ENCODE measurements at regions not wholly inside any gene's neighbourhood (a gene's known extent, or its start where the extent isn't known, plus 50 kb on each side); places are given as distances from the start of the nearest gene placed in this dataset.

DNA sequence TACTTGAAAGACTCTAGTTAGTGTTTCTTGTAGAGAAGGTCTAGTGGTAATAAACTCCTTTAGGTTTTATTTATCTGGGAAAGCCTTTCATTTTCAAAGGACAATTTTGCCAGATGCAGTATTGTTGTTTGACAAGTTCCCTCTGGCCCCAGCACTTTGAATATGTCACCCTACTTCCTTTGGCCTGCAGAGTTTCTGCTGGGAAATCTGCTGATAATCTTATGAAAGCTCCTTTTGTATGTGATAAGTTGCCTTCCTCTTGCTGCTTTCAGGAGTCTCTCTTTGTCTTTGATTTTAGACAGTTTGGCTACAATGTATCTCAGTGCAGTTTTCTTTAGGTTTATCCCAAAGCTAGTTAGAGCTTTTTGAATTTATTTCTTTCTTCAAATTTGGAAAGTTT is 106.2 kb upstream of the L3MBTL4 start:
- no peak for TF ChIP-seq CREM (CRISPR knock-in tag; IDR thresholded peaks at IDR 0.05)
- TF ChIP-seq, protein P1, sequence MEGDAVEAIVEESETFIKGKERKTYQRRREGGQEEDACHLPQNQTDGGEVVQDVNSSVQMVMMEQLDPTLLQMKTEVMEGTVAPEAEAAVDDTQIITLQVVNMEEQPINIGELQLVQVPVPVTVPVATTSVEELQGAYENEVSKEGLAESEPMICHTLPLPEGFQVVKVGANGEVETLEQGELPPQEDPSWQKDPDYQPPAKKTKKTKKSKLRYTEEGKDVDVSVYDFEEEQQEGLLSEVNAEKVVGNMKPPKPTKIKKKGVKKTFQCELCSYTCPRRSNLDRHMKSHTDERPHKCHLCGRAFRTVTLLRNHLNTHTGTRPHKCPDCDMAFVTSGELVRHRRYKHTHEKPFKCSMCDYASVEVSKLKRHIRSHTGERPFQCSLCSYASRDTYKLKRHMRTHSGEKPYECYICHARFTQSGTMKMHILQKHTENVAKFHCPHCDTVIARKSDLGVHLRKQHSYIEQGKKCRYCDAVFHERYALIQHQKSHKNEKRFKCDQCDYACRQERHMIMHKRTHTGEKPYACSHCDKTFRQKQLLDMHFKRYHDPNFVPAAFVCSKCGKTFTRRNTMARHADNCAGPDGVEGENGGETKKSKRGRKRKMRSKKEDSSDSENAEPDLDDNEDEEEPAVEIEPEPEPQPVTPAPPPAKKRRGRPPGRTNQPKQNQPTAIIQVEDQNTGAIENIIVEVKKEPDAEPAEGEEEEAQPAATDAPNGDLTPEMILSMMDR (IDR thresholded peaks at IDR 0.05), result no peak
- TF ChIP-seq, protein P2, sequence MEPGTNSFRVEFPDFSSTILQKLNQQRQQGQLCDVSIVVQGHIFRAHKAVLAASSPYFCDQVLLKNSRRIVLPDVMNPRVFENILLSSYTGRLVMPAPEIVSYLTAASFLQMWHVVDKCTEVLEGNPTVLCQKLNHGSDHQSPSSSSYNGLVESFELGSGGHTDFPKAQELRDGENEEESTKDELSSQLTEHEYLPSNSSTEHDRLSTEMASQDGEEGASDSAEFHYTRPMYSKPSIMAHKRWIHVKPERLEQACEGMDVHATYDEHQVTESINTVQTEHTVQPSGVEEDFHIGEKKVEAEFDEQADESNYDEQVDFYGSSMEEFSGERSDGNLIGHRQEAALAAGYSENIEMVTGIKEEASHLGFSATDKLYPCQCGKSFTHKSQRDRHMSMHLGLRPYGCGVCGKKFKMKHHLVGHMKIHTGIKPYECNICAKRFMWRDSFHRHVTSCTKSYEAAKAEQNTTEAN (CRISPR knock-in tag; IDR thresholded peaks at IDR 0.05), result no peak
- no peak for TF ChIP-seq IRF2 (CRISPR knock-in tag; IDR thresholded peaks at IDR 0.05; ENCODE audit: borderline replicate concordance, low read depth)
- no peak for TF ChIP-seq ZBTB21 (CRISPR knock-in tag; IDR thresholded peaks at IDR 0.05; ENCODE audit: borderline replicate concordance)
- no peak for TF ChIP-seq CREB1 (CRISPR knock-in tag; IDR thresholded peaks at IDR 0.05)
- TF ChIP-seq CBFB (CRISPR knock-in tag; IDR thresholded peaks at IDR 0.05; ENCODE audit: low read depth), result no peak
- TF ChIP-seq, protein P3, sequence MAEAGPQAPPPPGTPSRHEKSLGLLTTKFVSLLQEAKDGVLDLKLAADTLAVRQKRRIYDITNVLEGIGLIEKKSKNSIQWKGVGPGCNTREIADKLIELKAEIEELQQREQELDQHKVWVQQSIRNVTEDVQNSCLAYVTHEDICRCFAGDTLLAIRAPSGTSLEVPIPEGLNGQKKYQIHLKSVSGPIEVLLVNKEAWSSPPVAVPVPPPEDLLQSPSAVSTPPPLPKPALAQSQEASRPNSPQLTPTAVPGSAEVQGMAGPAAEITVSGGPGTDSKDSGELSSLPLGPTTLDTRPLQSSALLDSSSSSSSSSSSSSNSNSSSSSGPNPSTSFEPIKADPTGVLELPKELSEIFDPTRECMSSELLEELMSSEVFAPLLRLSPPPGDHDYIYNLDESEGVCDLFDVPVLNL (CRISPR knock-in tag; IDR thresholded peaks at IDR 0.05; ENCODE audit: borderline replicate concordance, low read depth), result no peak
- TF ChIP-seq, protein P4, sequence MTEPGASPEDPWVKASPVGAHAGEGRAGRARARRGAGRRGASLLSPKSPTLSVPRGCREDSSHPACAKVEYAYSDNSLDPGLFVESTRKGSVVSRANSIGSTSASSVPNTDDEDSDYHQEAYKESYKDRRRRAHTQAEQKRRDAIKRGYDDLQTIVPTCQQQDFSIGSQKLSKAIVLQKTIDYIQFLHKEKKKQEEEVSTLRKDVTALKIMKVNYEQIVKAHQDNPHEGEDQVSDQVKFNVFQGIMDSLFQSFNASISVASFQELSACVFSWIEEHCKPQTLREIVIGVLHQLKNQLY (CRISPR knock-in tag; IDR thresholded peaks at IDR 0.05), result no peak
- no peak for TF ChIP-seq ZNF263 (CRISPR knock-in tag; IDR thresholded peaks at IDR 0.05; ENCODE audit: low read depth)
- no peak for TF ChIP-seq HMGA2 (CRISPR knock-in tag; IDR thresholded peaks at IDR 0.05)
- TF ChIP-seq ZNF121 (CRISPR knock-in tag; IDR thresholded peaks at IDR 0.05), result no peak
- TF ChIP-seq, protein P5, sequence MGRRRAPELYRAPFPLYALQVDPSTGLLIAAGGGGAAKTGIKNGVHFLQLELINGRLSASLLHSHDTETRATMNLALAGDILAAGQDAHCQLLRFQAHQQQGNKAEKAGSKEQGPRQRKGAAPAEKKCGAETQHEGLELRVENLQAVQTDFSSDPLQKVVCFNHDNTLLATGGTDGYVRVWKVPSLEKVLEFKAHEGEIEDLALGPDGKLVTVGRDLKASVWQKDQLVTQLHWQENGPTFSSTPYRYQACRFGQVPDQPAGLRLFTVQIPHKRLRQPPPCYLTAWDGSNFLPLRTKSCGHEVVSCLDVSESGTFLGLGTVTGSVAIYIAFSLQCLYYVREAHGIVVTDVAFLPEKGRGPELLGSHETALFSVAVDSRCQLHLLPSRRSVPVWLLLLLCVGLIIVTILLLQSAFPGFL (CRISPR knock-in tag; IDR thresholded peaks at IDR 0.05; ENCODE audit: borderline replicate concordance), result no peak
- no peak for TF ChIP-seq NR2C2 (CRISPR knock-in tag; IDR thresholded peaks at IDR 0.05)
